ENCODE measurements at regions not wholly inside any gene's neighbourhood (a gene's known extent, or its start where the extent isn't known, plus 50 kb on each side); places are given as distances from the start of the nearest gene placed in this dataset.

- DNase-seq (ENCODE audit: low read depth), result no peak
Measured at GRCh38 chr1:14194511-14194910, 404.0 kb upstream of the KAZN start.

GRCh38 chr1:14205066-14205465 is 393.4 kb upstream of the KAZN start:
- no peak for DNase-seq (ENCODE audit: low read depth)

GRCh38 chr1:14215151-14215550 is 383.3 kb upstream of the KAZN start:
- no peak for DNase-seq (ENCODE audit: low read depth)

GRCh38 chr1:14217384-14217783 is 381.1 kb upstream of the KAZN start:
- DNase-seq (ENCODE audit: low read depth), result no peak

- DNase-seq (ENCODE audit: low read depth), result no peak
Measured at GRCh38 chr1:14220324-14220723, 378.2 kb upstream of the KAZN start.

GRCh38 chr1:14220811-14221210 is 377.7 kb upstream of the KAZN start:
- DNase-seq (ENCODE audit: low read depth), result no peak

- DNase-seq (ENCODE audit: low read depth), result no peak
Measured at GRCh38 chr1:14222086-14222485, 376.4 kb upstream of the KAZN start.

GRCh38 chr1:14228677-14229076 is 369.8 kb upstream of the KAZN start:
- DNase-seq (ENCODE audit: low read depth), result no peak

- DNase-seq (ENCODE audit: low read depth), result no peak
Measured at GRCh38 chr1:14233510-14233909, 365.0 kb upstream of the KAZN start.

- DNase-seq (ENCODE audit: low read depth), result no peak
Measured at GRCh38 chr1:14236097-14236496, 362.4 kb upstream of the KAZN start.

GRCh38 chr1:14238472-14239307 is 359.8 kb upstream of the KAZN start:
- no peak for DNase-seq (ENCODE audit: low read depth)

GRCh38 chr1:14240265-14240664 is 358.2 kb upstream of the KAZN start:
- DNase-seq (ENCODE audit: low read depth), result no peak

GRCh38 chr1:14242123-14242522 is 356.4 kb upstream of the KAZN start:
- no peak for DNase-seq (ENCODE audit: low read depth)

GRCh38 chr1:14242870-14243269 is 355.6 kb upstream of the KAZN start:
- DNase-seq (ENCODE audit: low read depth), result no peak

- DNase-seq (ENCODE audit: low read depth), result no peak
Measured at GRCh38 chr1:14245954-14246353, 352.5 kb upstream of the KAZN start.

GRCh38 chr1:14246471-14246870 is 352.0 kb upstream of the KAZN start:
- no peak for DNase-seq (ENCODE audit: low read depth)

- DNase-seq (ENCODE audit: low read depth), result no peak
Measured at GRCh38 chr1:14247666-14248065, 350.8 kb upstream of the KAZN start.

GRCh38 chr1:14251871-14252270 is 346.6 kb upstream of the KAZN start:
- DNase-seq (ENCODE audit: low read depth), result no peak

- DNase-seq (ENCODE audit: low read depth), result no peak
Measured at GRCh38 chr1:14253676-14254075, 344.8 kb upstream of the KAZN start.

GRCh38 chr1:14254251-14254650 is 344.2 kb upstream of the KAZN start:
- DNase-seq (ENCODE audit: low read depth), result no peak

GRCh38 chr1:14255233-14255632 is 343.3 kb upstream of the KAZN start:
- no peak for DNase-seq (ENCODE audit: low read depth)

- no peak for DNase-seq (ENCODE audit: low read depth)
Measured at GRCh38 chr1:14255711-14256110, 342.8 kb upstream of the KAZN start.

GRCh38 chr1:14259191-14259757 is 339.2 kb upstream of the KAZN start:
- no peak for DNase-seq (ENCODE audit: low read depth)

GRCh38 chr1:14260480-14260879 is 338.0 kb upstream of the KAZN start:
- no peak for DNase-seq (ENCODE audit: low read depth)

Measured in stimulated activated CD8-positive, alpha-beta memory T cell treated with anti-CD3 and anti-CD28 coated beads, Interleukin-4, amount 100 ng/mL, for 24 hours (primary cell).